ENCODE measurements at regions not wholly inside any gene's neighbourhood (a gene's known extent, or its start where the extent isn't known, plus 50 kb on each side); places are given as distances from the start of the nearest gene placed in this dataset.

DNA sequence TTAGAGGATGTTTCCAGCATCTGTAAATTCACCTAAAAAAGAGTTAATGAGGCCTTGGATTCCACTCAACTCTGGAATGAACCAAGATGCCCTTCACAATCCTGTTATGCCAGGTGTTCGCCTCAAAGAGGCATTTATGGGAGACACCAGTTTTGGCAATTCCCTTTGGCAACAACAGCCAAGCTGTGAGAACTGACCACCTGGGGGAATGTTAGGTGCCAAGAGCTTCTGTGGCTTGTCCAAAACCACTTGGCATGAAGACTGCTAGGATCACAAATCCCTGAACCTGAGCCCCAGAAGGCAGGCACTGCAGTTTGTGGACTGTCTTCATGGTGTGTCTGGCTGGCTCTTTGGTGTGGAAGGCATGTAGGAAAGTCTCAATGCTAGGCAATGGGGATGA lies 164.4 kb upstream of the BDNF start:
- DNase-seq (no peak), ATAC-seq (no peak)
- no peaks in the 10 kb centered on the region for H3K36me3 ChIP-seq (ENCODE audit: low read depth)
- intact Hi-C loops (cut with DNase I, micrococcal nuclease), result no loop called here
- no peaks in the 10 kb centered on the region for H3K4me1 ChIP-seq (ENCODE audit: low read depth)
- H3K4me3 ChIP-seq, result no peak overlapping the region
- TF ChIP-seq, protein P1, sequence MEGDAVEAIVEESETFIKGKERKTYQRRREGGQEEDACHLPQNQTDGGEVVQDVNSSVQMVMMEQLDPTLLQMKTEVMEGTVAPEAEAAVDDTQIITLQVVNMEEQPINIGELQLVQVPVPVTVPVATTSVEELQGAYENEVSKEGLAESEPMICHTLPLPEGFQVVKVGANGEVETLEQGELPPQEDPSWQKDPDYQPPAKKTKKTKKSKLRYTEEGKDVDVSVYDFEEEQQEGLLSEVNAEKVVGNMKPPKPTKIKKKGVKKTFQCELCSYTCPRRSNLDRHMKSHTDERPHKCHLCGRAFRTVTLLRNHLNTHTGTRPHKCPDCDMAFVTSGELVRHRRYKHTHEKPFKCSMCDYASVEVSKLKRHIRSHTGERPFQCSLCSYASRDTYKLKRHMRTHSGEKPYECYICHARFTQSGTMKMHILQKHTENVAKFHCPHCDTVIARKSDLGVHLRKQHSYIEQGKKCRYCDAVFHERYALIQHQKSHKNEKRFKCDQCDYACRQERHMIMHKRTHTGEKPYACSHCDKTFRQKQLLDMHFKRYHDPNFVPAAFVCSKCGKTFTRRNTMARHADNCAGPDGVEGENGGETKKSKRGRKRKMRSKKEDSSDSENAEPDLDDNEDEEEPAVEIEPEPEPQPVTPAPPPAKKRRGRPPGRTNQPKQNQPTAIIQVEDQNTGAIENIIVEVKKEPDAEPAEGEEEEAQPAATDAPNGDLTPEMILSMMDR (IDR thresholded peaks at IDR 0.05), result no peak
- no peaks in the 10 kb centered on the region for H3K9me3 ChIP-seq

DNA sequence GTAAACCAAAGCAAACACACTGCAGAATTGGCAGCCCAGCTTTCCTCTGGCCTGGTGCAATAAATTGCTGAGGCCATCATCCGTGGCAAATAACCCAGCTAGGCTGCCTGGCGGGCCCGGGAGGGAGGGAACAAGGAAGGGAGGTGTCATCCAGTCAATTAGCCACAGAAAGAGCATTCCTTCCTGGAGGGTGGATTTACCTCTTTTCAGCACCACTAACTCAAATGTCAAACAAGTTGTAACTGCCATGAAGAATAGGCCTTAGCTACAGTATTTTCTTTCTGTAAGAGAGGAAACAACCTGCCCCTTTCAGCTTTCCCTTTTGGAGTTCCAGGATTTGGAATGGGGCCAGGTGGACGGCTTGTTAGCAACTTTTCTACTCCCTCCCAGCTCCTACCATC lies 163.8 kb upstream of the BDNF start:
- Histone ChIP-seq H3K36me3 (ENCODE audit: low read depth) (no peaks in the 10 kb centered on the region), H3K4me1 (ENCODE audit: low read depth) (no peaks in the 10 kb centered on the region), H3K4me3 (no peak overlapping the region), H3K9me3 (no peaks in the 10 kb centered on the region)
- TF ChIP-seq, protein P1 (IDR thresholded peaks at IDR 0.05), result no peak
- DNase-seq (peak; percentile 61 to 77 (median 69)), ATAC-seq (peak; percentile 93)
- intact Hi-C loops (cut with DNase I, micrococcal nuclease), result no loop called here

DNA sequence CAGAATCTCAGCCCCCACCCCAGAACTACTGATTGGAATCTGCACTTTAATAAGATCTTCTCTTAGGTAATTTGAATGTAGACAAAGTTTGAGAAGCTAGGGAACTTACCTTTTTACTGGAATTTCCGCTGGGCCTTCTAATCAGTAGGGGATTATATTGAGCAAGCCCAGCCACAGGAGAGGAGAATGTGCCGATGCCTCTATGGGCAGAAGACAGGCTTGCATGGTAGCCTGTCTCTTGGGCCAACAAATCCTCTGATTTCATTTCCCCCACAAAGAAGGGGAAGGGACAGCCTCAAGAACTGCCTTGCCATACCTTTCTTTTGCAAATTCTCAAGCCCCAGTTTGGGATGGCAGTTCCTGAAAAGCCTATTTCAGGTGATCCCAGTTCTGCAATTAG lies 163.4 kb upstream of the BDNF start:
- H3K9me3 ChIP-seq, result no peaks in the 10 kb centered on the region
- no peak for ATAC-seq
- H3K4me1 ChIP-seq (ENCODE audit: low read depth), result no peaks in the 10 kb centered on the region
- no peak for DNase-seq
- no peaks in the 10 kb centered on the region for H3K36me3 ChIP-seq (ENCODE audit: low read depth)
- no peak overlapping the region for H3K4me3 ChIP-seq
- intact Hi-C loops (cut with DNase I, micrococcal nuclease), result no loop called here
- TF ChIP-seq, protein P1 (IDR thresholded peaks at IDR 0.05), result no peak

DNA sequence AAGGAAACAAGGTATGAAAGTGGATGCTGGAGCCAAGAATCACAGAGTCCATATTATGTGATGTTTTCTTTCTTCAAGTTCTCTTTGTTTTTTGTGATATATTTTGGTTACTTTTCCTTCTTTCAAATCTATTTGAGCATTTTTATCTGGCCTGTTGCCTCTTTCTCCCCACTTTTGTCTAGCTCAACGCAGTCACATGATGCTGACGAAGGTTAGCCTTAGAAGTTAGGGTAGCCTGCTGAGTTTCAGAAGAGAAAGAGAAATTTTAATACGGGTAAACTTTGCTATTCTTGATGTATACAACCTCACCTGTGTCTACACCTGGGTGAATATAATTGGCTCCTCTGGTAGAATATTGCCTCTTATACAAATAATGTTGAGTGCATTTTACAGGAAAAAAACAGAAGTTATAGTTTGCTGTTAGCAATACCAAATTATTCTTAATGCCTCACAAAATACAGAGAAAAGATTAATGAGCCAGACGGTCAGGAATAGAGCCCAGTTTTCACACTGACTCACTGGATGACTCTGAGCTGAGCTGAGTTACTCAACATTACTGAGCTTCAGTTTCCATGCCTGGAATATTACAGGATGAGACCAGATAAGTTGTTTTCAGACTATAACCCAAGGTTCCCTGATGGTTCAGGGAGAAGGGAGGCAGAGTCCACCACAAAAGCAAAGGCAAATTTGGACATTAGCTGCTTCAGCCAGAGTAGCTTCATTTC lies 161.6 kb upstream of the BDNF start:
- Histone ChIP-seq H3K9me3 (no peaks in the 10 kb centered on the region), H3K4me3 (no peak overlapping the region), H3K4me1 (ENCODE audit: low read depth) (no peaks in the 10 kb centered on the region), H3K36me3 (ENCODE audit: low read depth) (no peaks in the 10 kb centered on the region)
- DNase-seq (no peak), ATAC-seq (no peak)
- intact Hi-C loops (cut with DNase I, micrococcal nuclease), result no loop called here
- TF ChIP-seq, protein P1 (IDR thresholded peaks at IDR 0.05), result no peak

DNA sequence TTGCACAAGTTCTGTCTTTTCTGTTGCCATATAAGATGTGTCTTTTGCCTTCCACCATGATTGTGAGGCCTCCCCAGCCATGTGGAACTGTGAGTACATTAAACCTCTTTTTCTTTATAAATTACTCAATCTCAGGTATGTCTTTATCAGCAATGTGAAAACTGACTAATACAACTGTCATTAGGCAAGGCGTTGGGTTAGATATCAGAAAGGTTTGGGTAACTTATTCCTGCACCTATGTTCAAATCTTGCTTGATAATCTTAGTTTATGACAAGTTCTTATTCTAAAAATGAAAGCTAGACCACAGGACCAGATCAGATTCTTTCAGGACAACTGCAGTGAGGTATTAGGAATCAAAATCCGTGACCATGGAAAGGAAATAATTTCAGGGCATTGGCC lies 160.6 kb upstream of the BDNF start:
- intact Hi-C loops (cut with DNase I, micrococcal nuclease), result no loop called here
- Histone ChIP-seq H3K9me3 (no peaks in the 10 kb centered on the region), H3K4me3 (no peak overlapping the region), H3K4me1 (ENCODE audit: low read depth) (no peaks in the 10 kb centered on the region), H3K36me3 (ENCODE audit: low read depth) (no peaks in the 10 kb centered on the region)
- no peak for DNase-seq
- ATAC-seq, result no peak
- TF ChIP-seq, protein P1 (IDR thresholded peaks at IDR 0.05), result no peak

DNA sequence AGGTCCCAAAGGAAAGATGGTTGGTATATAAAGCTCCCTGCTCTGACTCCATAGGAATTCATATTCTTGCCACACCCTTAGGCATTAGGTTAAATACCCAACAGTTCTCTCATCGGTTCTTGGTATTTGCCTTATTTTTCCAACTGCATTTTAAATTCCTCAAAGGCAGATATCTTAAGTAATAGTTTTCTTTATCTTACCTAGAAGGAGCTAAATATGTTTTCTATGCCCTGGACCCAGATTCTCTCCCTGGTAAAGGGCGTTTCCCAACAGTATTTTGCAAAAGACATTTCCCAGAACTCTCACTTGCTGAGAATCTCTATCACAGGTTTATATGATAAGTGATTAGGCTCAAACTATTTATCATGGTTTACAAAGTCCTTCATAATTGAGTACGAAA lies 158.6 kb upstream of the BDNF start:
- DNase-seq (no peak), ATAC-seq (no peak)
- intact Hi-C loops (cut with DNase I, micrococcal nuclease), result no loop called here
- Histone ChIP-seq H3K4me1 (ENCODE audit: low read depth) (no peaks in the 10 kb centered on the region), H3K4me3 (no peak overlapping the region), H3K9me3 (no peaks in the 10 kb centered on the region), H3K36me3 (ENCODE audit: low read depth) (no peaks in the 10 kb centered on the region)
- TF ChIP-seq, protein P1 (IDR thresholded peaks at IDR 0.05), result no peak
